ENCODE measurements at regions not wholly inside any gene's neighbourhood (a gene's known extent, or its start where the extent isn't known, plus 50 kb on each side); places are given as distances from the start of the nearest gene placed in this dataset.

DNA sequence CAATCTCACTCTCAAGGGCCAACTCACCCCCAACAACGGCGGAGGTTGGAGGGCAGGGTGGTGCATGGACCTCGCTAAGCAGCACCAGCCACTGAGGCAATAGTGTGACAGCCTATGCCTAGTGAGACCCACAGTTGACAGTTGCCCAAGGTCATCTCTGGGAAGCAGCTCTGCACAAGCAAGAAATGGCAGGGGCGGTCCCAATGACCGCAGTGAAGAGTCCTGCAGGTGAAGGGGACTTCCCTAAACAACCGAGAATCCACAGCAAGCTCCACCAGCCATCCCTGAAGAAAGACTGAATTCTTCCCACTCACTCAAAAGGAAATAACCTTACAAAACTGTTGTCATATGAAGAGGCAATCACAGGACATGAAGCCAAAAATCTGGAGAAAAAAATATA, 313.4 kb upstream of the ID2 start:
- no peak overlapping the region for H3K27ac ChIP-seq (ENCODE audit: low read depth in 1 of 2, low read length in 2 of 2)
- no peaks in the 10 kb centered on the region for H3K27me3 ChIP-seq (ENCODE audit: control insufficient read depth in 4 of 4, insufficient read depth in 4 of 4, low read length in 3 of 4)
- H3K36me3 ChIP-seq (ENCODE audit: control insufficient read depth in 4 of 4, insufficient read depth in 3 of 4, low read depth in 1 of 4, low read length in 3 of 4), result no peaks in the 10 kb centered on the region
- no peak overlapping the region for H3K9ac ChIP-seq (ENCODE audit: low read depth in 1 of 2, low read length in 2 of 2)
- H3K9me3 ChIP-seq (ENCODE audit: control insufficient read depth in 4 of 4, low read length in 3 of 4), result peaks cover 0 to 3% (median 0%) of the 10 kb centered on the region in 4 donors
- WGBS, result 98% methylated on average over 6 of the region's 6 CpGs
- DNase-seq (ENCODE audit: low spot score), result no peak
- no peak overlapping the region for H3K4me3 ChIP-seq (ENCODE audit: low read depth in 1 of 3, low read length in 3 of 3)
- TF ChIP-seq NR2F2 (IDR thresholded peaks at IDR 0.05) (no peak), TAF1 (conservative IDR thresholded peaks at IDR 0.05) (no peak), RXRA (IDR thresholded peaks at IDR 0.05) (no peak), GABPA (IDR thresholded peaks at IDR 0.05 in 1 of 2, conservative IDR thresholded peaks at IDR 0.05 in 1 of 2) (no peak), JUND (IDR thresholded peaks at IDR 0.05) (no peak), FOXA2 (IDR thresholded peaks at IDR 0.05) (no peak), HNF4G (IDR thresholded peaks at IDR 0.05) (no peak), FOXA1 (IDR thresholded peaks at IDR 0.05) (no peak), EGR1 (IDR thresholded peaks at IDR 0.05; ENCODE audit: low read depth in 2 of 2) (no peak)
- TF ChIP-seq, protein P1, sequence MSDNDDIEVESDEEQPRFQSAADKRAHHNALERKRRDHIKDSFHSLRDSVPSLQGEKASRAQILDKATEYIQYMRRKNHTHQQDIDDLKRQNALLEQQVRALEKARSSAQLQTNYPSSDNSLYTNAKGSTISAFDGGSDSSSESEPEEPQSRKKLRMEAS (IDR thresholded peaks at IDR 0.05), result no peak
- TF ChIP-seq, protein P2, sequence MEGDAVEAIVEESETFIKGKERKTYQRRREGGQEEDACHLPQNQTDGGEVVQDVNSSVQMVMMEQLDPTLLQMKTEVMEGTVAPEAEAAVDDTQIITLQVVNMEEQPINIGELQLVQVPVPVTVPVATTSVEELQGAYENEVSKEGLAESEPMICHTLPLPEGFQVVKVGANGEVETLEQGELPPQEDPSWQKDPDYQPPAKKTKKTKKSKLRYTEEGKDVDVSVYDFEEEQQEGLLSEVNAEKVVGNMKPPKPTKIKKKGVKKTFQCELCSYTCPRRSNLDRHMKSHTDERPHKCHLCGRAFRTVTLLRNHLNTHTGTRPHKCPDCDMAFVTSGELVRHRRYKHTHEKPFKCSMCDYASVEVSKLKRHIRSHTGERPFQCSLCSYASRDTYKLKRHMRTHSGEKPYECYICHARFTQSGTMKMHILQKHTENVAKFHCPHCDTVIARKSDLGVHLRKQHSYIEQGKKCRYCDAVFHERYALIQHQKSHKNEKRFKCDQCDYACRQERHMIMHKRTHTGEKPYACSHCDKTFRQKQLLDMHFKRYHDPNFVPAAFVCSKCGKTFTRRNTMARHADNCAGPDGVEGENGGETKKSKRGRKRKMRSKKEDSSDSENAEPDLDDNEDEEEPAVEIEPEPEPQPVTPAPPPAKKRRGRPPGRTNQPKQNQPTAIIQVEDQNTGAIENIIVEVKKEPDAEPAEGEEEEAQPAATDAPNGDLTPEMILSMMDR (IDR thresholded peaks at IDR 0.05; ENCODE audit: low read depth, low read length, missing input control), result no peak
- TF ChIP-seq, protein P3, sequence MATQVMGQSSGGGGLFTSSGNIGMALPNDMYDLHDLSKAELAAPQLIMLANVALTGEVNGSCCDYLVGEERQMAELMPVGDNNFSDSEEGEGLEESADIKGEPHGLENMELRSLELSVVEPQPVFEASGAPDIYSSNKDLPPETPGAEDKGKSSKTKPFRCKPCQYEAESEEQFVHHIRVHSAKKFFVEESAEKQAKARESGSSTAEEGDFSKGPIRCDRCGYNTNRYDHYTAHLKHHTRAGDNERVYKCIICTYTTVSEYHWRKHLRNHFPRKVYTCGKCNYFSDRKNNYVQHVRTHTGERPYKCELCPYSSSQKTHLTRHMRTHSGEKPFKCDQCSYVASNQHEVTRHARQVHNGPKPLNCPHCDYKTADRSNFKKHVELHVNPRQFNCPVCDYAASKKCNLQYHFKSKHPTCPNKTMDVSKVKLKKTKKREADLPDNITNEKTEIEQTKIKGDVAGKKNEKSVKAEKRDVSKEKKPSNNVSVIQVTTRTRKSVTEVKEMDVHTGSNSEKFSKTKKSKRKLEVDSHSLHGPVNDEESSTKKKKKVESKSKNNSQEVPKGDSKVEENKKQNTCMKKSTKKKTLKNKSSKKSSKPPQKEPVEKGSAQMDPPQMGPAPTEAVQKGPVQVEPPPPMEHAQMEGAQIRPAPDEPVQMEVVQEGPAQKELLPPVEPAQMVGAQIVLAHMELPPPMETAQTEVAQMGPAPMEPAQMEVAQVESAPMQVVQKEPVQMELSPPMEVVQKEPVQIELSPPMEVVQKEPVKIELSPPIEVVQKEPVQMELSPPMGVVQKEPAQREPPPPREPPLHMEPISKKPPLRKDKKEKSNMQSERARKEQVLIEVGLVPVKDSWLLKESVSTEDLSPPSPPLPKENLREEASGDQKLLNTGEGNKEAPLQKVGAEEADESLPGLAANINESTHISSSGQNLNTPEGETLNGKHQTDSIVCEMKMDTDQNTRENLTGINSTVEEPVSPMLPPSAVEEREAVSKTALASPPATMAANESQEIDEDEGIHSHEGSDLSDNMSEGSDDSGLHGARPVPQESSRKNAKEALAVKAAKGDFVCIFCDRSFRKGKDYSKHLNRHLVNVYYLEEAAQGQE (IDR thresholded peaks at IDR 0.05), result no peak
- TF ChIP-seq, protein P4, sequence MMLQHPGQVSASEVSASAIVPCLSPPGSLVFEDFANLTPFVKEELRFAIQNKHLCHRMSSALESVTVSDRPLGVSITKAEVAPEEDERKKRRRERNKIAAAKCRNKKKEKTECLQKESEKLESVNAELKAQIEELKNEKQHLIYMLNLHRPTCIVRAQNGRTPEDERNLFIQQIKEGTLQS (IDR thresholded peaks at IDR 0.05), result no peak
- H3K4me1 ChIP-seq (ENCODE audit: control insufficient read depth in 4 of 4, insufficient read depth in 4 of 4, low read length in 3 of 4), result peaks cover 2 to 23% (median 9%) of the 10 kb centered on the region in 4 donors

DNA sequence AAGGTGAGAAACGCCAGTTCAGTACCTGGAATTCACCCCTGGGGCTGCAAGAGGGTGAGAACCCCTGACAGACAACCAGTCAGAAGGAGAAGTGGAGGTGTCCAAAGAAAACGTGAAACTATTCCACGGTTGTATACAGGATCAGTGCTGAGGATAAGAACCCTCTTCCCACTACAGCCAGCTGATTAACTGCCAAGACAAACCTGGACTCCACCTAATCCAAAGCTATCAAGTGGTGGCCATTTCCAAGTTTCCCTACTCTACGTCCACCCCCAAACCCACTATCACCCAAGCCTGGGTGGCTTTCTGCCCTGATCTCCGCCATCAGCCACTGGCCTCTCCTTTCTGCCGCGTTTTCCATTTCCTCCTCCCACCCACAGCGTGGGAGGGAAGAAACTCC, 312.3 kb upstream of the ID2 start:
- no peak overlapping the region for H3K27ac ChIP-seq (ENCODE audit: low read depth in 1 of 2, low read length in 2 of 2)
- peaks cover 0 to 3% (median 0%) of the 10 kb centered on the region in 4 donors for H3K9me3 ChIP-seq (ENCODE audit: control insufficient read depth in 4 of 4, low read length in 3 of 4)
- peaks cover 2 to 21% (median 9%) of the 10 kb centered on the region in 4 donors for H3K4me1 ChIP-seq (ENCODE audit: control insufficient read depth in 4 of 4, insufficient read depth in 4 of 4, low read length in 3 of 4)
- H3K36me3 ChIP-seq (ENCODE audit: control insufficient read depth in 4 of 4, insufficient read depth in 3 of 4, low read depth in 1 of 4, low read length in 3 of 4), result no peaks in the 10 kb centered on the region
- TF ChIP-seq FOXA2 (IDR thresholded peaks at IDR 0.05), result no peak
- no peak for TF ChIP-seq HNF4G (IDR thresholded peaks at IDR 0.05)
- TF ChIP-seq, protein P1 (IDR thresholded peaks at IDR 0.05), result no peak
- TF ChIP-seq YY1 (IDR thresholded peaks at IDR 0.05), result no peak
- TF ChIP-seq RAD21 (IDR thresholded peaks at IDR 0.05), result no peak
- TF ChIP-seq HNF4A (conservative IDR thresholded peaks at IDR 0.05), result no peak
- no peak for TF ChIP-seq GABPA (IDR thresholded peaks at IDR 0.05 in 1 of 2, conservative IDR thresholded peaks at IDR 0.05 in 1 of 2)
- TF ChIP-seq, protein P4 (IDR thresholded peaks at IDR 0.05), result no peak
- no peak for TF ChIP-seq JUND (IDR thresholded peaks at IDR 0.05)
- TF ChIP-seq NR2F2 (IDR thresholded peaks at IDR 0.05), result no peak
- TF ChIP-seq TAF1 (conservative IDR thresholded peaks at IDR 0.05), result no peak
- TF ChIP-seq SP1 (IDR thresholded peaks at IDR 0.05), result no peak
- no peak for TF ChIP-seq EGR1 (IDR thresholded peaks at IDR 0.05; ENCODE audit: low read depth in 2 of 2)
- TF ChIP-seq, protein P3 (IDR thresholded peaks at IDR 0.05), result no peak
- TF ChIP-seq RXRA (IDR thresholded peaks at IDR 0.05), result no peak
- TF ChIP-seq, protein P2 (IDR thresholded peaks at IDR 0.05; ENCODE audit: low read depth, low read length, missing input control), result no peak
- H3K4me3 ChIP-seq (ENCODE audit: low read depth in 1 of 3, low read length in 3 of 3), result no peak overlapping the region
- H3K27me3 ChIP-seq (ENCODE audit: control insufficient read depth in 4 of 4, insufficient read depth in 4 of 4, low read length in 3 of 4), result no peaks in the 10 kb centered on the region
- H3K9ac ChIP-seq (ENCODE audit: low read depth in 1 of 2, low read length in 2 of 2), result no peak overlapping the region
- DNase-seq (ENCODE audit: low spot score), result no peak
- 79% methylated on average over 8 of the region's 8 CpGs for WGBS
